Stimulated activated CD4-positive, alpha-beta T cell treated with anti-CD3 and anti-CD28 coated beads, Interleukin-2, amount 100 ng/mL, for 48 hours (primary cell): ENCODE measurements at regions not wholly inside any gene's neighbourhood (a gene's known extent, or its start where the extent isn't known, plus 50 kb on each side); places are given as distances from the start of the nearest gene placed in this dataset.

Experiments
- DNase-seq, 2 donors: peaks; one replicate each; pipeline ENCODE4 v3.0.0-alpha.2; 2020

DNA sequence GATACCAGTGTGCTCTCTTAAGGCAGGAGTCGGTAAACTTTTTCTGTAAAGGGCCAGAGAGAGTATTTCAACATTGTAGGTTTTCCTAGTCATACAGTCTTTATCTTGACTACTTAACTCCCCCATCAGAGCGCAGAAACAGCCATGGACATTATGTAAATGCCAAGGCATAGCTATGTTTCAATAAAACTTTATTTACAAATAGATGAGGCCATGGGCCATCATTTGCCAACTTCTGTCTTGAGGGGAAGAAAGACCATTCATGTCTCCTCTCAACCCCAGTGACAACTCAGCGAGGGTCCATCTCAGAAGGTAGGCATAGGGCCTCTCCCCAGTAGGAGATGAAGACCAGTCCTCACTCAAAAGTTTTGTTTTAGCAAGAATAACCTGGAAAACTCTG is 301.3 kb downstream of the FBXW7 start:
- no peak for DNase-seq

DNA sequence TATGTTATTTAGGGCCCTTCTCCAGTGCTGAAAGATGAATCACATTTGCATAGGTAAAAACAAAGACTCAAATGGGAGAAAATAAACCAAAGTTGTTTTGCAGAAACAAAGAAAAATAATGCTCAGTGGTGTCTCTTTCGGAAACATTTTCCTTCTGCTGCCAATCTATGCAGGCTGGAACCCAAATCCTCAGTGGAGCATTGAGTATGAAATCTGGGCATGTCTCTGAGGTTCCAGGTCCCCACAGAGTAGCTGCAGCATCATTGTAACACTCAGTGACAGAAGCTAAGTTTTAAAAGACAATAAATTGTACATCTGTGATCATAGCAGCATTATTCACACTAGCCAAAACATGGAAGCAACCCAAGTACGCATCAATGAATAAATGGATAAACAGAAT is 303.6 kb downstream of the FBXW7 start:
- DNase-seq = no peak

DNA sequence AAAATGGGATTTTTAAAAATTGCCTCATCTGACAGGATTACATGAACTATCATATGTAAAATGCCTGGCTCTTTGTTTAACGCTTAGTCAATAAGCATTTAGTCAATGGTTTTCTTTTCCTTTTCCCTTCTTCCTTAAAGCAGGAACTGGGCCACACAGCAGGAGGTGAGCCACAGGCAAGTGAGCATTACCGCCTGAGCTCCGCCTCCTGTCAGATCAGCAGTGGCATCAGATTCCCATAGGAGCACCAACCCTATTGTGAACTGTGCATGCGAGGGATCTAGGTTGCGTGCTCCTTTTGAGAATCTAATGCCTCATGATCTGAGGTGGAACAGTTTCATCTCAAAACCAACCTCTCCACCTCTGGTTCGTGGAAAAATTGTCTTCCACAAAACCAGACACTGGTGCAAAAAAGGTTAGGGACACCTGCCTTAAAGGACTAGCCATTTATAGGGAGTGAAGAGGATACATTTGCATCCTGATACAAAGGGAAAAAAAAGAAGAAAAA is 306.1 kb downstream of the FBXW7 start:
- no peak for DNase-seq

DNA sequence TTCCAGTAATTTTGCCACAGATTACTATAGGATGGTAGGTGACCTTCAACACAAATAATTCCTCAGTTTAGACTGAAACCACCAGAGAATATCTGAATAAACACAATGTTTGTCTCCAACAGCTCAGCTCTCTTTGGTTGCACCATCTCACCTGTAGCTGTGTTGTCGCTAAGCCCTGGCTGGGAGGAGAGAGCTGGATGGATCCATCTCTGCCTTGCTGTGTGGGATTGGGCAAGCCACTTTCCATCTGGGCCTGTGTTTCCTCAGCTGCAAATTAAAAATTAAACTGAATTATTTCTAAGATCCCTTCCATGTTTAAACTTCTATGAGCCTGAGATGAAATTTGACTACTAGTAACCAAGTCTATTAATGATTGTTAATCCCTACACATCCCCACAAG is 310.2 kb downstream of the FBXW7 start:
- DNase-seq = no peak

DNA sequence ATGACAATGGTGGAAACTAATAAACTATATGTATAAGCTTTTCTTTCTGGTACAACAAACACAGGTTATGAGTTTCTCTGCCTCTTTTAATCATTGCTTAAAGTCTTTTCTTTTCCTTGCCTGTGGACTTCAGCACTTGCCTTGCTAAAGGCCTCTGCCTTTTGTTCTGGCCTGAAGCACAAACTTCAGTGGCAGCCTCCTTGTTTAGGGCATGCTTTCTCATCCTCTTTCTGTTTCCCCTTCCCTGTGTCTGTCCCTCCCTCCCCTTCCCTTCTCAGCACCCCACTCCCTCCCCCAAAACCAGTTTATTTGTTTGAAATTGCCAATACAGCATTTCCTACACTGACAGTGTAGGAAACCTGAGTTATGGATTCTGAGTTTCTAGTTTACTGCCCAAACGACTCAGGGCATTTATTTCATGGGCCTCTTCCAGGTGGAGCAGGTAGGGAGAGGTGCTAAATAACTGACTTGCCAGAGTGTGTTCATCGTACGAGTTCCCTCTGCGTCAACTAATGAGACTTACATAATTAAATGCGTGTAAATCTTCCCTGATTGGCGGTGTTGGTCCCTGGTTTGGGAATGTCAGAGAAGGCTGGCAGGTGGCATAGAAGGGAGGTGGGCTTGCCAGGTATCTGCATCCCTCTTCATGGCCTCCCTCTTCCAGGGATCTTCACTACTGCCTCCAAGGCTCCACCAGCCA is 311.0 kb downstream of the FBXW7 start:
- DNase-seq = no peak

DNA sequence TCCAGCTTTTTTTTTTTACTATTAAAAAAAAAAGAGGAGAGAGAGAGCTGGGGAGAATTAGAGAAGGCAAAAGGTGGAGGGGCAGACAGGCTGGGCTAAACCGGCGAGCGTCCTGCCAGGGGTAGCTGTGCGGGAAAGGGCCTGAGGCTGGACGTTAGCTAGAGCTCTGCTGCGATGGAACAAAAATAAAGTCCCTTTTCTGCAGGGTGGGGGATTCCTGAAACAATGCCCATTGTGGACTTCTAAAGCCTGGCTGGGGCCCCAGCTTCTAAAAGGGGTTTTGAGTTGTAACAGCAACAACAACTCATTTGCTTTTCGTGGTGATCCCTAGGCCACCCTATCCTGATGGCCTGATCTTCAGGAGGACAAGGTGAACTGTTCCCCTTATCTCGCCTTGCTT is 311.7 kb downstream of the FBXW7 start:
- DNase-seq = no peak

DNA sequence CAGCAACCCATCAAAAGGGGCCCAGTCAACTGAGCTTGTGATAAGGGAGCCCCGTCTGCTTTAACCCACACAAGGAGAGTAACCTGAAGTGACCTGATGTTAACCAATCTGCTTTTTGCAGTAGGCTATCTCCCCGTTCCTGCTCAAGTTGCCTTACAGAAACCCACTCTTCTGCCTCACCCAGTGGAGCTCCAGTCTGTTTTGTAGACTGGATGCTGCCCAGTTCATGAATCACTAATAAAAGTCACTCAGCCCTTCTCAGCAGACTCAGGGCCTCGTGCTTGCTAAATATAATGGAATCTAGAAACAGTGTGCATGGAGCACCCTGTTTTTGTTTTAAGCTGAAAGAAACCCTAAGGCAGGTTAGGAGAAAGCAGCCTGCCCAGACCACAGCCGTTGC is 312.3 kb downstream of the FBXW7 start:
- no peak for DNase-seq

DNA sequence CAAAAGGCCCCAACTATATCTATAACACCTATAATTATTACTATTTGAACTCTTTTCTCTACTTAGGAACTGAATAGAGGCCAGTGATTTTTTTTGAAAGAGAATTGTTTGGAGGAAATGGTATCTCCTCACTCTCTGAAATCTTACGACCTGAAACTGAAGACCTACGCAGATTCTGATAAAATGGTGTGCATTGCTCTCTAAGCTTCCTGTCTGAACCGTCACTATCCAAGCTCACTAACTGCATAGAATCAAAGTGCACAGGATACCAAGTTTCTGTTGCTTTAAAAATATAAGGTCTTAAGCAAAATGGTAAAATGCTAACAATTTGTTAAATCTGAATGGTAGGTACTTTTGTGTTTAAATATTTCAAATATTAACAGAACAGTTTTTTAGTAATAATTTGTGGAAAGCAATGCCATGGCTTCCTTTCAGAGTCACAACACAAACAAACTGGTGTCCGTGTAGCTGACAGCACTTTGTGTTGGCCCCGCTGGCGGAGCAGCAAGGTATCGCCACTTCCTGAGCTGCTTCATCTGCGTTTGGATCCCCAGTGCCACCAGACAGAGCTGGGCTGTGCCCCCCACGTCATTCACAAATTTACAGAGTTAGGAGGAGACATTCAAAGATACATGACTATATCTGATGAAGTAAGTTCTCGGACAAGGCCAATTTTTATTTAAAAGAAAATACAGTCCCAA is 313.9 kb downstream of the FBXW7 start:
- DNase-seq = no peak

DNA sequence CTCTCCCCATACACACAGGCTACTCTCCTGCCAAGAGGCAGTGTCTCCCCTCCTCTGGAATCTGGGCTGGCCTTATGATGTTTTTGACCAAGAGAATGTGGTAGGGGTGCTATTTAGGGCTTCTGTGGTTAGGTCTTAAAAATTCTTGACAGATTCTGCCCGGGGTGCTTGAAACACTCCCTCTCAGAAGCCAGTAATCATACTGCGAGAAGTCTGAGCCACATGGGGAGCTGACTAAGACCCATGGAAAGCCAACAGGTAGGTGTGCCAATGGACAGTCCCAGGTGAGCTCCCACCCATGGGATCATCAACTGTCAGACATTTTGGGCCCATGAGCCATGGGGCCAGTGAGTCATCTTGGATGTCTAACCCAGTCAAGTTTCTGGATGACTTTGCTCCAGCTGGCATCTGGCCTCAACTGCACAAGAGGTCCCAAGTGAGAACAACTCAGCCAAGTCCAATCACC is 315.7 kb downstream of the FBXW7 start:
- DNase-seq = peak; percentile 6 to 18

DNA sequence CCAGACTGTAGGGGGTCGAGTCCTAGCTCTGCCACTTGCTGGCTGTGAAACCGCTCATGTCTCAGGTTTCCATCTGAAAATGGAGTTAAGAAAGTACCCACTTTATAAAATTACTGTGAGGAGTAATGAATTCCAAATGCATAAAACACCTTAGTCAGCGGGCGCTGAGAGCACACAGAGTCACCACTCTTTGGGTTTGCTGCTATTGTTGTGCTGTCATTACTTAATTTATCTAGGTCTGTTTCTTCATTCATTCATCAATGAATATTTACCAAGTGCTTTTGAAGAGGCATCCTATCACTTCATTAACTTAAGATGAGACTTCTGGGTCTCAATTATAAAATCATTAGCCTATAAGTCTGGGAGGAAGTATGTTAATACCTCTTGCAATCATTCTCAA is 317.3 kb downstream of the FBXW7 start:
- DNase-seq = no peak

DNA sequence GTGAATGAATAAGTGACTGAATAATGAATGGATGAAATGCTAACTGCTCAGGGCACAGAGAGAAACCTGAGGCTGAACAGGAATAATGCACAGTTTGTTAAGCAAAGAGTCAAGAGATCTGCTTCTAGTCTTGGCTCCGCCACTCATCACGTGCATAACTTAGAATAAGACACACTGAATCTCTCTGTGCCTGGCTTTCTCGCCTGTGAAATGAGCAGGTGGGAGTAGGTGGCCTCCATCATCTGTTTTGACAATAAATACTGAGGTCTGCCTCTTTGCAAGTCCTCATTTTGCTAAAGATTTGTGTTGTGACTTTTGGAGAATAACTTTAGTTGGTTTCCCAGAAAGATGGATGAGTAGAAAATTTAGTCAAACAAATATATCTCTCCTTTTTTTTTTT is 318.0 kb downstream of the FBXW7 start:
- no peak for DNase-seq

DNA sequence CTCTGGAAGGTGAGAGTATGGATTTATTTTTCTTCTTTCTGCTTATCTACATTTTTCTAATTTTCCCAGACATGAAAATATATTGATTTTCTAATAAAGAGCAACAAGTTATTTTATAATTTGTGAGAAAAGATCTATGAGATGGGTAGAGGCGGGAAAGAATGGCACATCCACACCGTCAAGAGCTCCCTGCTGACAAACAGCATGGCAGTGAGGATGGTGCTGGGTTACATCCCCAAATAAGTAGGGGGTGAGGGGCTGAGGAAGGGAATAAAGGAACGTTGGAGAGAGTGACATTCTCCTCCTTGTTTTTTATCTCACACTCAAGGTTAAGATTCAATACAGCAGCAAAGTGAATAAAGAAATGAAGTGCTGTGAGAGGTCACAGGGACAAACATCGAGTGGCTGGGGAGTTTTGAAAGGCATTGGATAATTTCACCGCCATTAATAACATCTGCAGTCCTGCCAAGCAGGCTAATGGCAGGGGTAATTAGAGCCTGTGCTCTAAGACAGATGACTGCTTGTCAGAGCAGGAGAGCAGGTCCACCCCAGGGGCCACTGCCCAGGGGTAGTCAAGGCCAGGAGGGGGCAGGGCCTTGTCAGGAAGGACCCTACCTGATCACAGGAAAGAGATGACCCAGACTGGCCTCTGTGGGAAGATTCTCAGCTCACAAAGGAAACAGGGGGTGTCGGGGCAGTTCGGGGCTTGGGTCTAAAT is 323.8 kb downstream of the FBXW7 start:
- DNase-seq = no peak

DNA sequence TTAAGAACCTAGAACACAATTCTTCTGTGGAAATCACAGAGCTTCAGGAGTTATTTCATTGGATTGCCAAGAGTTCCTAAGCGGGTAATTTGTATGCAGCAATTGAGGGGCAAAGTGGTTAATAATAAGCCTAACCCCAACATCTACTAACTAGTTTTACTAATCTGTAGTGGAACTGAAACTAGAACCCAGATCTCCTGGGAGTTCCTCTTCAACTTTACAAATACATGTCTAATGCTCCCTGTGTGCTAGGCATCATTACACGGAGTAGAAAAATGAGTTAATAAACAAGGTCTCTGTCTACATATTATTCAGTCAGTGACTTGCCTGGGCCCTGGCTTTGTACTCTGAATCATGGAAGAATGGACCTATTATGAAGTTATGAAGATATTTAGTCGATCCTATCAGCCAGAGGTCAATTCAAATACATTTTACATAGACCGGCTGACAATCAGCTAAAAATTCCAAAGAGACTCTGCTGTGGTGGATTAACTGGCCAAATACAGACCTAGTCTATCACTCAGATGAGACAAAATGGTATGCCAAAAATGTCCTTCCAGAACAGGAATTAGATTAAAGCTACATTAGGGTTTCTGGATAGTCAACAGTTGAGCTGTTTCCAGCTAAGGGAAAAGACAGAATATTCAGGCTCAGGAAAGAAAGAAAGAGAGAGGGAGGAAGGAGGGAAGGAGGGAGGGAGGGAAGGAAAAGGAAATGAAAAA is 326.0 kb downstream of the FBXW7 start:
- DNase-seq = no peak

DNA sequence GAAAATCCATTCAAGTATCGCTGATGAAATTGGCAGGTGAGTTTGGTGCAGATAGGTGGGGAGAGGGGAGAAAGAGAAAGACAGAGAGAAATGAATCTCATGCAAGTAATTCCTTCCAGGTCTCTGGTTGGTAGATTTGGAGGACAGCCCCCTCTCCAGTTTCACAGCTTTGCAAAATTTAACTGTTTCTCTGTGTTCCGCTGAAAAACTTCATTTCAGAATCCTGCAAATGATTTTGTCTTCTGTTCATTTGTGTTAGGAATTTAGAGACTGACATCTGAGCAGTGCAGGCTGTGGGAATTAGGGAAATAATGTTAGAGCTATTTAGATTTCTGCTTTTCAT is 328.5 kb downstream of the FBXW7 start:
- no peak for DNase-seq

DNA sequence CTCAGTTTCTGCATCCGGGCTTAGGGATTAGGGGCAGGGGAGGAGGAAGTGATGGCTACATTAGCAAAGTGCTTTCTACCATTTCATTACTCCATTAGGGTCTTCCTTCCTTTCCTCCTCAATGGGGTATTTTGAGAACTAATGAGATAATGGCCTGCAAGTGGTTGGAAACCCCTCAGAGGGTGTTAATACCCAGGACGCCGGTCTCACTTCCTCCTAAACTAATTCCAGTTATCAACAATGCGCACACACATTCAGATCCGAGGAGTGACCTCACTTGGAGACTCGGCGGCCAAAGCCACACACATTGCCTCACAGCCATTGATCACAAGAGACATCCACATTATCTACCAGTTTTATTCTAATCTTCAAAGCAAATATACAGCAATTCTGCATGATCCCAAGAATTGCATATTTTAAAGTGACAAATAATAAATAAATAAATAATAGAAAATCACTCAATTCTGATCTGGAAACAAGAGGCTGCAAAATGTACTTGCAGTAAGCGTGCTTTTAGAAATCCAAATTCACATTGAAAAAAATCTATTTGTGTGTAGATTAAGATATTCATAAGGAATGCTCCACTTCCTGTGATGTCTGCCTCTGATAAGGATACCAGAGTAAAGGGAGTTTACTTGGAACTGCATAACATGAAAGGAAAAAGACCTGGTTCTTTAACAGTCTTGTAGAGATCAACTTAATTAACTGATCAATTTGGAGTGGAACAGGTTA is 329.1 kb downstream of the FBXW7 start:
- DNase-seq = no peak

DNA sequence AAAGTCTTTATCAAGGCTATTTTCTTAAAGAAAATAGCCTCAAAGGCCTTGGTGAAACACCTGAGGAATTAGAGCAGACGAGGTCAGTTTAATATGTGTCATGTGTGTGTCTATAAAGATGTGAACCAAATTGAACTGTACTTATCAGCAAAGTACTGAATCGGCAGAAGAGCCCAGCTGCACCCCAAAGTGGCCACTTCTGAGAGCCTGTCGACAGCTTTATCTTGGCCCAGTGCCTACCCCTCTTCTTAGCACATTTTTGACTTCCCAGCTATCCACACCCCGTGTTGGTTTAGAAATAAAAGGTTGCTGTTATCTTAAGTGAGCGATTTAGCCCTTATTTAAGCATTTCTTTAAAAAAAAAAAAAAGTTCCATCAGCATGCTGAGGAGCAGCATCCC is 329.7 kb downstream of the FBXW7 start:
- DNase-seq = no peak

DNA sequence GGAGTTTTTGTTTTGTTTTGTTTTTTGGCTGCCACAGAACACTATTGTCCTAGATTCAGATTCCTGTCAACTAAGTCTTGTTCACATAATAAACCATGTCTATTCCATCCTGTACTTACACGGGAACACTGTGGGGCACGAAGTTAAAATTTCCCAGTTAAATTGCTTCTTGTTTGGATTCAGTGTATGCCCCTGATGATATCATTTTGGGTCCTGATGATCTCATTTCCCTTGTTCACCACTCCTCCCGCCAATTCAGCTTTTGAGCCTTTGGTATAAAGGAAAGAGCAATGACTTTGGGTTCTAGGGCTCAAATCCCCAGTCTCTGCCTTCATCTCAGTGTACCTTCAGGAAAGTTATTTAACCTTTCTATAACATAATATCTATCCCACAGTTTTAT is 333.5 kb downstream of the FBXW7 start:
- no peak for DNase-seq

DNA sequence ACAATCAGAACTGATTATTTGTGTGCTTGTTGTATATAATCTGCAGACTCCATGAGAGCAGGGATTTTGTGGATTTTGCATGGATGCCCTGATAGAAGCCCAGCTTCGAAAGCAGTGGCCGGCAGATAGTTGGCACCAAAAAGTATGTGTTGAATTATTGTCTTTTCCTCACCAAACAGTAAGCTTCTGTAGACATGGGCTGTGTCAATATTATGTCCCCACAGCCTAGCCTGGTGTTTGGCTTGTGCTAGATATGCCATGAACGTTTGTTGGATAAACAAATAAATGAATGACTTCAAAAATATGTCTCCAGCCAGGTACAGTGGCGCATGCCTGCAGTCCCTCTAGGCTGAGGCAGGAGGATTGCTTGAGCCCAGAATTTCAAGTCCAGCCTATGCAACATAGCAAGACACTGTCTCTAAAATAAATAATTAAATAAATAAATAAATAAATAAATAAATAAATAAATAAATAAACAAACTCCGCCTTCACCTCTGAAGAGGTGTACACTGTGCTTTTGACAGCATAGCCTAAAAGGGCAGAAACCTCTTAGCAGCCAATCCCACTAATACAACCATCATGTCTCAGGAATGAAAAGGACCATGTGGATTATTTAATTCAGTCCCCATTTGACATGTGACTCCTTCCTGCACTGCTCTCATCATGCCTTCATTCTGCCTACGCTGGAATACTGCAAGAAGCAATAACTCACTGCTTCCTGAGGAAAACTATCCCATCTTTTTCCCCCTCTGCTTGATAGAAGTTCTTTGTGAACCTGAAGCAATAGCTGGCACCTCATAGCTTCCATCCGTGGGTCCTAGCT is 335.2 kb downstream of the FBXW7 start:
- DNase-seq = no peak

DNA sequence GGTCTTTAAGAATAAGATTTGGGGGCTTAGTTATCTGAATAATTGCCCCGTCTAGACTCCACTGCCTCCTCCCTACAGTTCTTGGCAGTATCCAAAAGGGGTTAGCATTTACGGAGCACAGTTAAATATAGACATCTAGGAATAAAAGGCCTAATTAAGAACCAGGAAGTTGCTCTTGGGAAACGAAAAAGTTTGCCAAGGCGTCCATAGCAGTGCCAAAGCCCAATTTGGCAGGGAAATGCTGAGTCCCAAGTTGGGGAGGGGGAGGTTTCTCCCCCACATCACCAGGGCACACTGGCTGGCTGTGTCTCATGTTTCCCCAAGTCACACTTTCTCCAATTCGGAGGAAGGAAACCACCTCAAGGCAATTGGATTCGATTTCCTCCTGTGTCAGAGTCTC is 338.7 kb downstream of the FBXW7 start:
- DNase-seq = no peak

DNA sequence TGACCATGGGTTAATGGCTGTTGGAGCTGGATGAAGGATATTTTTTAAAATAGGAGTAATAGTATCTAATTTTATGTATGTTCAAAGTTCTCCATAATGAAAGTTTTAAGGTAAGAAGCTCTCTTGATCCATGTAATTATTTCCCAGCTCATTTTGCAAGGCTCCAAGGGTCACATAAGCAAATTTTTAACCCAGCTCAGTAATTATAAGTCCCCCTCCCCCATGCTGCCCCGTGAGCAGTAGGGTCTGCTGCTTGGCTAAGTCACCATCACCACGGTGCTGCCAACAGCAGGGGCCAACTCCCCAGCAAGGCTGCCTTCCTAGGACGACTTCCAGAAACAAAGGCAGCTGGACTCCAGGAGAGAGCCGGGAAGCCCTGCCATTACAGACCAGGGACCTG is 340.0 kb downstream of the FBXW7 start:
- no peak for DNase-seq

DNA sequence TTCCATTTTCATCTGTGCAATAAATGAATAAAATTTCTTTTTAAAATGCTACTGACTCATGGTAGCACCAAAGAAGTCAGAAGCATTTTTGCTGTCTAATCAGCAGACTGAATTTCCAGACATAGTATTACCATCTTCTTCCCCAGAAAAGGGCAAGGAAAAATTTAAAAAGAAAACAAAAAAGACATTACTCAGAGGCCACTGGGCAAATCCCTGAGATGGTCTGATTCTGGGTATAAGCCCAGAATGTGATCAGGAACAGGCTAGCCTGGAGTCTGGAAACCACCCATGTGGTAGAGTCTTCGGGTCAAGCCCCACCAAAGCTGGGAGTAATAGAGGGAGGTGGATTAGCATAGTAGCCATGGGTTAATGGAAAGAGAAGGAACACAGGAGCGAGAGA is 342.8 kb downstream of the FBXW7 start:
- no peak for DNase-seq

DNA sequence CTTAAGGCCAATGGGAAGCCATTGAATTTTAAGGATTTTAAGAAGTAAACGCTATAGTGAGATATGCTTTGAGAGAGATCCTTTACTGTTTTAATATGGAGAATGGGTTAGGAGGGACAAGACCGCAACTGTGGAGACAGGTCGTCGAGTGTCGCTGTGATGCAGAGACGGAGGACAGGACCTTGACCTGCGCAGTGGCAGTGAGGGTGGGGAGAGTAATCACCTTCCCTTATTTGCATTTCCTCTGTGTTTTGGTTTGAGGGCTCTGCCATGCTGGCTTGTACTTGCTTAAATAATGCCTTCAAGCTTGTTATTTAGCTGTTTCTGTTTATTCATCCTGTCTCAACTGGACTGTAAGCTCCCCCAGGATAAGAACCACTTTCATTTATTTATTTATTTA is 345.0 kb downstream of the FBXW7 start:
- DNase-seq = no peak
